Astrocyte of the spinal cord (primary cell): ENCODE measurements at regions not wholly inside any gene's neighbourhood (a gene's known extent, or its start where the extent isn't known, plus 50 kb on each side); places are given as distances from the start of the nearest gene placed in this dataset.

Source experiments
- DNase-seq: peaks from one replicate; pipeline ENCODE4 v3.0.0; 2011; ENCODE audit warnings: low read depth, low spot score
- H3K4me3 ChIP-seq: 2 replicates; pipeline ENCODE4 v1.5.1; 2011; ENCODE audit warnings: low read depth, mild to moderate bottlenecking, low read length, moderate library complexity
- in situ Hi-C: cut with HindIII; loops from 2 replicates; pipeline ENCODE4 v1.10.0; 2017; ENCODE audit warnings: low sequenced_read_pairs
- TF ChIP-seq, protein P1 (sequence below): IDR thresholded peaks from 2 replicates; pipeline ENCODE4 v1.5.1; 2012; ENCODE audit warnings: low read depth, mild to moderate bottlenecking, low read length, inconsistent platforms

GRCh38 chr21:26784974-26785373 is 60.2 kb downstream of the ADAMTS1 start:
- in situ Hi-C loops: no loop called here
- DNase-seq: no peak
- TF ChIP-seq, protein P1, sequence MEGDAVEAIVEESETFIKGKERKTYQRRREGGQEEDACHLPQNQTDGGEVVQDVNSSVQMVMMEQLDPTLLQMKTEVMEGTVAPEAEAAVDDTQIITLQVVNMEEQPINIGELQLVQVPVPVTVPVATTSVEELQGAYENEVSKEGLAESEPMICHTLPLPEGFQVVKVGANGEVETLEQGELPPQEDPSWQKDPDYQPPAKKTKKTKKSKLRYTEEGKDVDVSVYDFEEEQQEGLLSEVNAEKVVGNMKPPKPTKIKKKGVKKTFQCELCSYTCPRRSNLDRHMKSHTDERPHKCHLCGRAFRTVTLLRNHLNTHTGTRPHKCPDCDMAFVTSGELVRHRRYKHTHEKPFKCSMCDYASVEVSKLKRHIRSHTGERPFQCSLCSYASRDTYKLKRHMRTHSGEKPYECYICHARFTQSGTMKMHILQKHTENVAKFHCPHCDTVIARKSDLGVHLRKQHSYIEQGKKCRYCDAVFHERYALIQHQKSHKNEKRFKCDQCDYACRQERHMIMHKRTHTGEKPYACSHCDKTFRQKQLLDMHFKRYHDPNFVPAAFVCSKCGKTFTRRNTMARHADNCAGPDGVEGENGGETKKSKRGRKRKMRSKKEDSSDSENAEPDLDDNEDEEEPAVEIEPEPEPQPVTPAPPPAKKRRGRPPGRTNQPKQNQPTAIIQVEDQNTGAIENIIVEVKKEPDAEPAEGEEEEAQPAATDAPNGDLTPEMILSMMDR: no peak
- H3K4me3 ChIP-seq: no peak overlapping the region

- in situ Hi-C loops: no loop called here
- H3K4me3 ChIP-seq: no peak overlapping the region
- DNase-seq: no peak
- TF ChIP-seq, protein P1: no peak
Measured at GRCh38 chr21:26783466-26784195, 61.6 kb downstream of the ADAMTS1 start.

GRCh38 chr21:26782747-26783146 is 62.5 kb downstream of the ADAMTS1 start:
- TF ChIP-seq, protein P1: no peak
- in situ Hi-C loops: no loop called here
- H3K4me3 ChIP-seq: no peak overlapping the region
- no peak for DNase-seq

DNA sequence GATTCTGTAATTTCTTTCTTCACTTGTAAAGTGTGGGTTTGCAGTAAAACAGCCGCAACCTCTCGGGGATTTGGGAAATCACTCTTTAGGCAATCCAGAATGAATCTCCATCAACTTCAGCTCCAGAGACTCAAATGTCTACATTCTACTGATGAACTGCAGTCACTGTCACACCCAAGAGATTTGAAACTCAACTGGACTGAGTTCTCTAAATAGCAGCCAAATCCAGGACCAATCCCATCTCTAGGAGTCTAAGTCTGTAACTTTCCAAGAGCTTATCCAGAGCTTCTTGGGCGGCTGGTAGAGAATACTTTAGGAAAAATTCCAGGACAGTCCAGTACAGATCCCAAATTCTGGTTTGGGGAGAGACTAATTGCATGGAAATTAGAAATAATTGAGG is 62.9 kb downstream of the ADAMTS1 start:
- in situ Hi-C loops: no loop called here
- TF ChIP-seq, protein P1: no peak
- no peak overlapping the region for H3K4me3 ChIP-seq
- DNase-seq: no peak

DNA sequence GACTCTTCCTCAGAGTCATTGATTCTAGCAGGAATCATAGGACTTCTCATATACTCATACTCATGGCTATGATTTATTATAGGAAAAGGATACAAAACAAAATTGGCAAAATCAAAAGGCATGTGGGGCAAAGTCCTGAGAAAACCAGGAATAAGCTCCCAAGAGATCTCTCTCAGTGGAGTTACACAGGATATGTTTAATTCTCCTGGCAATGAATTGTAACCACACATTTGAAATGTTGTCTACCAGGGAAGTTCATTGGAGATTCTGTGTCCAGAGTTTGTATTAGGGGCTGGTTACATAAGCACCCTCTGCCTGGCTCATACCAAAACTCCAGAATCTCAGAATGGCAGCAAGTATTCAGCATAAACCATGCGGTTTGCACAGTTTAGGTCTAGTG is 63.9 kb downstream of the ADAMTS1 start:
- H3K4me3 ChIP-seq: no peak overlapping the region
- in situ Hi-C loops: no loop called here
- no peak for DNase-seq
- TF ChIP-seq, protein P1: no peak

GRCh38 chr21:26777166-26777565 is 68.0 kb downstream of the ADAMTS1 start:
- TF ChIP-seq, protein P1: no peak
- no peak overlapping the region for H3K4me3 ChIP-seq
- DNase-seq: no peak
- in situ Hi-C loops: no loop called here
